GM18873 (cell line): ENCODE measurements at regions not wholly inside any gene's neighbourhood (a gene's known extent, or its start where the extent isn't known, plus 50 kb on each side); places are given as distances from the start of the nearest gene placed in this dataset.

Experiments used
- ATAC-seq: cut with Tn5 transposase; IDR thresholded peaks from one replicate; pipeline ENCODE4 v1.9.1; 2021; ENCODE audit warnings: mild to moderate bottlenecking, moderate library complexity, moderate number of reproducible peaks; ENCODE audit not compliant: unreplicated experiment, low FRiP score

DNA sequence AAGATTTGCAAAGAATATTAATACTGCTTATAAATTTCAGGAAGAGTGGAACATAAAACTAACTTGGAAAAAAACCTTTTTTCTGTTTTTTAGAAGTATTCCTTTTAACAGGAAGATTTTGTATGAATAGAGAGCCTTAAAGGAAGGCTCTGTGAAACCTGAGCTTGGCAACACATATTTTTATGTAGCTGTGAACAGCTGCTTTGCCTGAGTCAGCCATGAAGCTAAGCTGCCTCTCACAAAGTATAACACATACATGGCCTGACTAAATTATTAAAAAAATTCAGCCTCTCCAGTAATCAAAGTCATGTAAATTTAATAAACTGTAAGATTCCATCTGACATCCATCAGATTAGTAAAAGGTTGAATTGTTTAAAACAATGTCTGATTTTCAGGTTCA, 547.5 kb downstream of the ELAVL2 start:
- no peak for ATAC-seq

DNA sequence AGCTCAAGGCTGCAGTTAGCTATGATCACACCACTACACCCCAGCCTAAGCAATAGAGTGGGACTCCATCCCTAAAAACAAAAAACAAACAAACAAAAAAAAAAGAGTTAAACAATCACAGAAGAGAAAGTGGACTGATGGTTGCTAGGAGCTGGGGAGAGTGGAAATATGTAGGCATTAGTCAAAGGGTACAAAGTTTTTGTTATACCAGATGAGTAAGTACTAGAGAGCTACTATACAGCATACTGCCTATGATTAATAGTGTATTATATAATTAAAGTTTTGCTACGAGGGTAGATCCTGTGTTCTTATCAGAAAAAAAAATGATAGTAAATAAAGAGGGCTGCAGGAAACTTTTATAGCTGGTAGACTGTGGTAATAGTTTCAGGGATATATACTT, 538.6 kb downstream of the ELAVL2 start:
- ATAC-seq, result no peak

DNA sequence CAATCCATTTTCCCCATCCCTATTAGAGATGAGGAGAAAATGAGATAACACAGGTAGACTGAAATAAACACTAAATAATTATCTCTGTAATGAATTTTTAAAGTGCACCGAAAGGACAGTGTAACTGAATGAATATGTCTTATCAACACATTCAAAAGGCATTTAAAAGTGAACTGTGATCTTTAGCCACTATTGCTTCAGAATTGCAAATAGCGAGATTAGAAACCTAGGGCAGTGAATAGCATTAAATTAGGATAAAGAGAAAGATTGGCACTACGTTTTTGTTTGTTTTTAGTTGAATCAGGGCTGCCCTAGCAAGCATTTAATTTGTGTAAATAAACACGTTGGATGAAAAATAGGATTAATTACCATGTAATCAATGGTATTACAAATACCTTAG, 537.5 kb downstream of the ELAVL2 start:
- no peak for ATAC-seq

DNA sequence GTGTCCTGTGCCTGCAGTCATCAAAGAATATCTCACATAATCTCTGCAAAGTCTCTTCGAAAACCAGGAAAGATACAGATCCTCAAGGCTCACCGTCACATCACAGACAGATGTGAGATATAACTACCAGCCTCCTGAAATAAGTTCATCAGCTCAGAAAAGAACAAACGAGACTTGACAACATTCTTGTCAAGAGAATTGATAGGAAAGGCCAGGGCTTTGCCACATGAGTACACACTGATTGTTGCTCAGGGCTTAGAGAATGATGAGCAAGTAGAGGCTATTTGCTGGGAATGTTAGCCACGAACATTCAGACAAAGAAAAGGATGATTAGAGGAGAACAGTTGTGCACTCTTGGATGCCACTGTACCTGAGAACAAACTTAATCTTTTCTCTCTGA, 535.1 kb downstream of the ELAVL2 start:
- ATAC-seq, result no peak

DNA sequence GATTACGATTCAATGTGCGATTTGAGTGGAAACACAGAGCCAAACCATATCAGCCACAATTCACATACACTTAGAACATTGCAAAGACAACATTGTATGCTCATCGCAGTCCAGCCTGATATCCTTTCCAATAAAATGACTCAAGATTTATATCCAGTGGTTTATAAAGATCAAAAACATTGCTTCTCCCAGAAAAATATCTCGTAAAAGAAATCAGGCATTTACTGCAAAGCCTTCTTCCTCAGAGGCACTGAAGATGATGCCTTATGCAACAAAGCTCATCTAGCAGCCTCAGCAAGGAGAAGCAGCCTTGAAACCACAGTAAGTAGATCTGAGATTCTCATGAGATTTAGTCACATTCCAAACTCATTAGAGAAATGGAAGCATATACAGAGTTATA, 523.8 kb downstream of the ELAVL2 start:
- ATAC-seq, result no peak

DNA sequence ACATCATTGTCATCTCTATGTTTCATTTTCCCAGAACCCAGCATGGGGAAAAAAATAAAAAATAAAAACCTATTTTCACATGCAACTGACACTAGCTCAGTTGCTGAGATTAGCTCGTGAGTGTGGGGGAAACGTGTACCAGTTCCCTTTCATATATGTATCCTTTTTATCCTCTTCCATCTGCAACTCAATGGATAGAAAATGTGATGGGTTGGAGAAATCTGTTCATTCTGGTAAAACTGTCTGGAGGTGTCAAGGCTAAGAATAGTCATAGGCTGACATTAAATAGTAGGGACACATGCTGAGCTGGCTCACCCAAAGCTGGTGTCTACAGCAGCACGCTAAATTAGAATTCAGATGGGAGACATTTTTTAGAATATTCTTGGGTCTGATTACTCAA, 519.3 kb downstream of the ELAVL2 start:
- ATAC-seq, result no peak

DNA sequence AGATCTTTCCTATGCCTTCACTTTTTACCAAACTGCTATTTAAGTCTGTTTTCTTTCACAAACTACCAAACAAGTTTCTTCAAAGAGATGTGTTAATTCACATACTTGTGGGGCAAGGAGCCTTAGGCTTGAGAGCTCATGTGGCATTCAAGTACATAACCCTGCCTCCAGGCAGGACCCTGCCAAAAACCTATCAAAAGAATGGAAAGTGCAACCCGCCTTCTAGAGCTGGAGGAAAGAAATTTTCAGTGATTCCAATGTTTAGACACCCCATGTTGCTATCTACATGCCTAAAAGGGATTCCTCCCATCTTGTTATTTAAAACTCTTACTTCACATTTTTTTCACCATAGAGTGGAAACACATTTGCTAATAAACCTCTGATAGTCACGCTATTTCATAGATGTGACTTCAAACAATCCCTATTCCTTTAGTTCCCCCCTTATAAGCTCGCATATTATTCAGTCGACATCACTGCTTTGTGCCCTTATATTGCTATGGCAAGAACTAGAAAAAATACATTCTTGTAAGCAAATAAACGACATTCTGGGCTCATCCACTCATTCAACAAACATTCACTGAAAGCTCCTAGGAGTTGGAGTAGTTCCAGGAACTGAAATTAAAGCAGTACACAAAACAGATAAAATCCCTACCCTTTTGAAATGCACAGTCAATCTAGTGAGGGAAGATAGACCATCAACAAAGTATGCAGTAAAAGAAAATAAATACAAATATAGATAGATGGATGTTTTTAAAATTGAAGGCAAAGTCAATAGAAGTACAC, 518.1 kb downstream of the ELAVL2 start:
- ATAC-seq, result no peak

DNA sequence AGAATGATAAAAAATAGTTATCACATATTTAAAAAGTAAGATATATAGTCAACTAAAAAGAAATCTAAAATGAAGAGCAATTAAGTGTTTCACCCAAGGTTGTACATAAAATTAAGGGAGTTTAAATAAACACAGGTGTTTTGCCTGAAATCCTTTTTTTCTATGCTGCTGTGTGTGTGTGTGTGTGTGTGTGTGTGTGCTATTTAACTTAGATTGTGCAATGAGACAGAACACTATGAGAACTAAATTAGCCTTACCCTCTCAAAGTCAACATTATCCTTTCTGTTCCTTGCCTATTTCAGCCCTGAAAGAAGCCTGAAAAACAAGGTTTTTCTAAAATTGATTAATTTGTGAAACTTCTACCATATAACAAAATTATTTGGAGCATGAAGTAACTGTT, 516.2 kb downstream of the ELAVL2 start:
- ATAC-seq, result no peak

DNA sequence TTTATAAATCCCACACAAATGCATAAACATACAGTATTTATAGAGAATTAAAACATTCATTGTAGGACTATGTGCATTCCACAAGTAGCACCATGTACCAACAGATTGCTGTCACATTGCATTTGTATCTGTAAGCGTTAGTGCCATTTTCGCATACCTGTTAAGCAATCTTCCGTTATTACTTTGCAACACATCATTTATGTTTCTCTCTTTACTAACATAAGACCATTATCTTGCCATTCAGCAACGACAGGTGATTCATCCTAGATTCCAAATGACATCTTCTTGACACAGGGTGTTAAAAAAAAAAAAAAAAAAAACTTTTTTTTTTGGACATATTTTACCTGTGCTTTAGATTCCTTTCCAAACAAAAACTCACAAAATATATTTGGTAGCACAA, 511.8 kb downstream of the ELAVL2 start:
- no peak for ATAC-seq

DNA sequence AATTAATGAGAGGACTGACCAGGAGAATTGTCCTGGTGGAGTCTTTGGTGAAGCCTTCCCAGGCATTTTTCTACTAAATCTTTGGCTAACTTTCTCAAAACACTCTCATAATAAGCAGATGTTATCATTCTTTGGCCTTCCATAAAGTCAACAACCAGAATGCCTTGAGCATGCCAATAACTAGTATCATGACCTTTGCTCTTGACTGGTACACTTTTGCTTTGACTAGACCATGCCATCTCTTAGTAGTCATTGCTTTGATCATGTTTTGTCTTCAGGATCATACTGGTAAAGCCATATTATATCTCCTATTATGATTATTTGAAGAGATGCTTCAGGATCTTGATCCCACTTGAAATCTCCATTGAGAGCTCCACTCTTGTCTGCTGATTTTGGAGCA, 506.9 kb downstream of the ELAVL2 start:
- ATAC-seq, result no peak

DNA sequence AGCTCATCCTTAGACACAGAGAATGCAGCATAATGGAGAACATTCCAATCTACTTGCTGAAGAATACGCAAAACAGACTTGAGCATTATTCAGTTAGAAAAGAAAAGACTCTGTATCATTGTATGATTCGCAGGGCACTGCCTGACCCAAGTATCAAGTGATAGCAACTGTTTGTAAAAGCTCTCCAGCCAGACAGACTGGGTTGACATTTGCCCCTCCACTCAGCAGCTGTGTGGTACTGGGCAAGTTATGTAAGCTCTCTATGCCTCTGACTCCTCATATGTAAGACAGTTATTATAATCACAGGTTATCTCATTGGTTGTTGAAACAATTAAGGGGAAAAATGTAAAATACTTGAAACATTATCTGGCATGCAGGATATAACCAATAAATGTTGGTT, 505.0 kb downstream of the ELAVL2 start:
- no peak for ATAC-seq

DNA sequence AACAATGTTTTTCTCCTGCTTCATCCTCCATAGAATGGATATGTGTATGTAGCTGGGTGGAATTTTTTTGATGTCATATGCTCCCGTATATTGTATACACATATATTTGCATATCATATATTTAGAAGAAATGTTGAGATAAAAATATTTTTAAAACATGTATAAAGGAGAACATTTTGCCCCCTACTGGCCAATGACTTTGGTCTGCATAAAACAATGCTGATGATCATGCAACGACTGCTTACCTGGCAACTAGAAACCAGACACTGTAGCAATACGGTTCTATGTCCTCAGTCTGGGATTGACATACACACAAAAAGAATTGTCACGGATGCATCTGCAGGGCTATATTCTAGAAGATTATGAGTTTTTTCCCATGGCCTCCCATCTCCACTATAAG, 503.6 kb downstream of the ELAVL2 start:
- ATAC-seq, result no peak

DNA sequence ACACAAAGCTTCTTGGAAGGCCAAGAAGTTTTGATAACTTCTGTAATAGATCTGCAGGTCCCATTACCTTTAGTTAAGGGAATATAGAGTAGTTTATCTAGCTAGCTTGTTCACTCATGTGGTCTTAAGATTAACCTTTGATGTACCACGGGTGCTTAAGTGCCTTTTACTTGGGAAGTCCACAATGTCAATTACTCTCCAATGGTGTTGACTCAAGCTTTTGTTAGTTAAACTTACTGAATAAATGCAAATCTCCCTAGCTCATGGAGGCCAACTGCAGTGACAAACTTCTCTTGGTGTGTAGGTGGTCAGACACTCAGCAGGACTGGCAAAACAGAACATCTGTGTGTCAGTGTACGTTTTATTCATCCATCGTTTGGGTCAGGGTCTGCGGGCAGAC, 501.5 kb downstream of the ELAVL2 start:
- no peak for ATAC-seq

DNA sequence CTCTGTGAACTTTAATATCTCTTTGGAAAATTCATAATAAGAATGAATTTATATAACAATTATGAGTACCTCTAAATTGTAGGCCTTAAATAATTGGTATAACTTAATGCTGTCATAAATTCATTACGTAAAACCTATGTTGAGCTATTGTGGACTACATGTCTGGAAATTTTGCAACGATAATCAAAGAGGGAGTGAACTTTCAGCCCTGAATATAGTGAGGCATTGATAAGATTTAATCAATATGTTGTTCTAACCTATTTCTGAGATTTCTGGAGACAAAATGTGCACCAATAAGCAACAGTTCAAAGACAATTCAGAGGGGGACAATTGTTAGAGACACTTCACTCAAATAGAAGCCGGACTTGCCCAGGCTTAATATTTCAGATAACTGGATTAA, 499.4 kb downstream of the ELAVL2 start:
- no peak for ATAC-seq

DNA sequence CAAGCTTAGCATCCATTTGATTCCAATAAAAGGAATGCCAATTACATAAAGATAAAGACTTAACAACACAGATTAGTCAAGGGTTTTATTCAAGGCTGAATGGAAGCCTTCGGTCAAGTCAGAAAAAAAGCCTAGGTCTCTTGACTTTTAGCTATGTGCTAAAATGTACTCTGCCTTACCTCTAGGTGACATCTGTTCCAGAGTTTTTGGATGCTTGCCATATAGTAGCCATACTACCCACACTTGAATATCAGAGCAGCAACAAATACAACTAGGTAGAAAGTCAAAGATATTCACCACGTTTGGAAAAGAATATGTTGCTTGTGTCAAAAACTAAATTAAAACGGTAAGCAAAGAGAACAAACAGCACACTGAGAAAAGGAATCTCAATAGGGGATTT, 484.7 kb downstream of the ELAVL2 start:
- no peak for ATAC-seq

DNA sequence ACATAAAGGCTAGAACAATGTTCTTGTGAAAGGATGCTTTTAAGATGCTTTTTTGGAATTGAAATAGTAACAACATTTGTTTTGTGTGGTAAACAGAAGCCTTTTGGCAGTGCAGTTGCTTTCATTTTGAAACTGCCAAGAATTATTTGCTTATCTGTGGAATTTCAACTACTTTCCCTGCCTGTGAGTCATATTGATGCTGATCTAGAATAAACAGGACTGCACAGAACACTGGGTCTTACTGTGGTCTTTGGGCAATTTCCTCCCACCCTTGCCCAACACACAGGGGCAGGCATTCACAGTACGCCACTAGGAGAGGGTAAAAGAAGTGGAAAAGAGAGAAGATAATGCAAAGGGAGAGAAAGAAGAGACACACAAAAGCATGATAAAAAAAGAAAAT, 483.7 kb downstream of the ELAVL2 start:
- ATAC-seq, result no peak

DNA sequence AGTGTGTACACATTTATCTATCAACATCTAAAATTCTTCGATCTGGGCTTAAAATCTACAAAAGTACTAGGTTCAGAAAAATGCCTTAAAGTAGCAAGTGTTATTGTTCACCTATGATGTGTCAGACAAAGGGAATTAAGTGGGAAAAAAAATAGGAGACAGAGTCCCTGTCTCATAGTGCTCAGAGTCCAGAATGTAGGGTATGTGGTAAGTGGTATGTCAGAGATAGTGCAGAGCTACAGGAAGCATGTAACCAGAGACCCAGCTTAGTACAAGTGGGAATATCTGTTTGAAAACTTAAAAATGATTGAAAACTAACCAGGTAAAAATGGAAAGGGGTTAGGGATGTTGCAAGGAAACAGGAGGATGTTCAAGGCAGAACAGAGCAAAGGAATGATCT, 482.8 kb downstream of the ELAVL2 start:
- ATAC-seq, result no peak

DNA sequence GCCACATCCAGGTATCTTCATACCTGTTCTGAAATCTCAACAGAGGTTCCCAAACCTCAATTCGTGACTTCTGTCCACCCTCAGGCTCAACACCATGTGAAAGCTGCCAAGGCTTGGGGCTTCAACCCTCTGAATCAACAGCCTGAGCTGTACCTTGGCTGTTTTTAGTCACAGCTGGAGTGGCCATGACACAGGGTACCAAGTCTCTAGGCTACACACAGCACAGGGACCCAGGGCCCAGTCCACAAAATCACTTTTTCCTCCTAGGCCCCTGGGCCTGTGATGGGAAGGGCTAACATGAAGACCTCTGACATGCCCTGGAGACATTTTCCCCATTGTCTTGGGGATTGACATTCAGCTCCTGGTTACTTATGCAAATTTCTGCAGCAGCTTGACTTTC, 464.9 kb downstream of the ELAVL2 start:
- ATAC-seq, result no peak

DNA sequence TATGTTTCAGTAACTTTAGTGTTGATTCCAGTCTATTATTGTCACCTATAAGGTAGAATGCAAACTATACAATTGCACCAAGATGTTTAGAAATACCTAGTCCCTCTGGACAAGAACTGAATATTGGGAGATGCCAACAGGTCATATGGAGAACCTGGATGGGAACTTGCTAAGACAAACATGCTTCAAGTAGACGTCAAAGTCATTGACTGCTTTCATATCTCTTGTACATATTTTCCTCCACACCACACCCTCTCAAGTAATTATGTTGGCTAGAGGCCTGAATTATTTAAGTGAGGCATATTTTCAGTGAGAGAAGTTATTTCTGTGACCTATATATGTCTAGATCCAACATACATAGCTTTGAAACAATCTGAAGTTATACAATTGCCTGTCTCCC, 453.3 kb downstream of the ELAVL2 start:
- no peak for ATAC-seq

DNA sequence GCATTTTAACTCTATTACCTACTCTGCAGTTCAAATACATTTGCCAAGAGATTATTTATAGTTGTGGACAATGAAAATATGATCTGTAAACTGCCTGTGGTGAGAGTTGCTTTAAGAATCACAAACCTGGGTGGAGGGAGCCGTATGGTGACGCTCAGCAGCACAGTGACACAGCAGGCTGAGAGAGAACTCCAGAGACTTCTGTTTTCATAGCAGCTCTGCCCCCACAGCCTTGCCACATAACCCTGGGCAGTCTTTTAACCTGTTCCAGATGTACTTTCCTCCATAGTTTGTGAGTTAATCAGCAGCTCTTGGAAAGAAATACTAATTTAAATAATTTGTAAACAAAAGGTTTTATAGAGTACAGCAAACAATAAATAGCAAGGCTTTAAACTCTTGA, 450.5 kb downstream of the ELAVL2 start:
- ATAC-seq, result no peak

DNA sequence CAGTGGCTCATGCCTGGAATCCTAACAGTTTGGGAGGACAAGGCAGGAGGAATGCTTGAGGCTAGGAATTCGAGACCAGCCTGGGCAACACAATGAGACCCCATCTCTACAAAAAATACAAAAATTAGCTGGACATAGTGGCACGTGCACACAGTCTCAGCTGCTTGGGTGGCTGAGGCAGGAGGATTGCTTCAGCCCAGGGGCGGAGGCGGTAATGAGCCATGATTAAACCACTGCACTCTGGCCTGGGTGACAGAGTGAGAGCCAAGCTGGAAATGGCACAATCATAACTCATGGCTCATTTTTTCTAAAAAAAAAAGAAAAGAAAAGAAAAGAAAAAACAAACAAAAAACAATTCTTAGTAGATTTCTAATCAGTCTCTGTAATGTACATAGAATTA, 446.2 kb downstream of the ELAVL2 start:
- ATAC-seq, result no peak

DNA sequence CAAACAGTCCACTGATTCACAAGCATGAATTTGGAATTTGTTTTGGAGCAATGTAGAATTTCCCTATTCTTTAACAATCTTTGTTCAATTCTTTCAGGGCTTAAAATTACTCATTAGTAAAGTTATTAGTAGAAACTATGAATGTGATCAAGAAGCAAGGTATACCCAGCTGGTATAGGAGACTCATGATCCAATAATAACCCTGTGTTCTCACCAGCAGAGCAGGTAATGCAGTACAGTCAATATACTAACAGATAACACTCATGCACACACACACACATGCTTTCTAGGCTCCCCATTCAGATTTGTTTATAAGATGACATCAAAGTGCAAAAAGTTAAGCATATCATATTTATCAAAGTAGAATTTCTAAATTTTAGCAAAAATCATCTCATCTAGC, 445.2 kb downstream of the ELAVL2 start:
- ATAC-seq, result no peak

DNA sequence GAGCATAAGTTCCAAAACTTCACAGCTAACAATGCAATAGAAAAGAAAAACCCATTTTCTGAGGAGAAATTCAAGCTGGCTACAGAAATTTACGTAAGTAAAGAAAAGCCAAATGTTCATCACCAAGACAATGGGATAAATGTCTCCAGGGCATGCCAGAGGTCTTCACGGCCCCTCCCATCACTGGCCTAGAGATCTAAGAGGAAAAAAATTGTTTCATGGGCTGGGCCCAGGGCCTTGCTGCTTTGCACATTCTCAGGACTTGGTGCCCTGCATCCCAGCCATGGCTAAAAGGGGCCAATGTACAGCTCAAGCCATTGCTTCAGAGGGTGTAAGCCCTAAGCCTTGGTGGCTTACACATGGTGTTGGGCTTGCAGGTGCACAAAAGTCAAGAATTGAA, 443.6 kb downstream of the ELAVL2 start:
- ATAC-seq, result no peak
